ENCODE measurements at regions not wholly inside any gene's neighbourhood (a gene's known extent, or its start where the extent isn't known, plus 50 kb on each side); places are given as distances from the start of the nearest gene placed in this dataset.

DNA sequence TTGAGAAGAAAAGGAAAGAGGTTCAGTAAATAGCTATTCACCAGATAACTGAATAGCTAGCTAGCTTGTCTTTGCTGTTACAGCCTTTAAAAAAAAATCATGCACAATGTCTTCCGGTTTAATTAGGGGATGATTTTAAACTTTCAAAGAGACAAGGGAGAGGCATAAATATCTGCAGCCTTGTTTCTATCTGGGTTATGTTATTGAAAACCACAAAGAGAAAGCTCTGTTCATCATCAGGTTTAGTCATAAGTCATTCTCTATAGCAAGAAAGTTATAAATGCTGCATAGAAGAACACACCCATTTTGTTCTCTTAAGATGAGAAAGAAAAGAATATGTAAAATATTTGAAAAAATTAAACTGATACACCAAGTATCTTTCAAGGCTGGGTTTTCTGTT, 1046.9 kb downstream of the AACS start:
- DNase-seq, result no peak
- H3K79me2 ChIP-seq (ENCODE audit: insufficient read depth), result no peaks in the 10 kb centered on the region
- no peaks in the 10 kb centered on the region for H3K36me3 ChIP-seq (ENCODE audit: low read depth)
- H3K4me3 ChIP-seq, result no peak overlapping the region
- 0 to 6% methylated on average over 1 of the region's 1 CpG for WGBS, 2 experiments (ENCODE audit: low coverage in 1 of 2, low lambda C conversion rate in 2 of 2, missing lambda C conversion rate in 2 of 2)
- H3K9ac ChIP-seq, result no peak overlapping the region
- no peak overlapping the region for H3K27ac ChIP-seq
- H3K4me1 ChIP-seq (ENCODE audit: insufficient read depth), result no peaks in the 10 kb centered on the region
- H3K9me3 ChIP-seq (ENCODE audit: low read depth), result no peaks in the 10 kb centered on the region
- H3F3A ChIP-seq (ENCODE audit: insufficient read depth), result no peaks in the 10 kb centered on the region
- no peak overlapping the region for H3K4me2 ChIP-seq (ENCODE audit: unreplicated experiment)
- H3K9me2 ChIP-seq (ENCODE audit: insufficient read depth), result no peaks in the 10 kb centered on the region
- H2AFZ ChIP-seq, result no peak overlapping the region
- no peaks in the 10 kb centered on the region for H4K20me1 ChIP-seq (ENCODE audit: insufficient read depth)
- in situ Hi-C loops (cut with MboI), result no loop called here
- H3K27me3 ChIP-seq (replicated peaks; ENCODE audit: insufficient read depth), result no peaks in the 10 kb centered on the region
- TF ChIP-seq EZH2 (IDR thresholded peaks at IDR 0.05; ENCODE audit: insufficient read depth, poor library complexity, severe bottlenecking), result no peak
- TF ChIP-seq EZH2phosphoT487 (IDR thresholded peaks at IDR 0.05; ENCODE audit: insufficient read depth, low read depth), result no peak

DNA sequence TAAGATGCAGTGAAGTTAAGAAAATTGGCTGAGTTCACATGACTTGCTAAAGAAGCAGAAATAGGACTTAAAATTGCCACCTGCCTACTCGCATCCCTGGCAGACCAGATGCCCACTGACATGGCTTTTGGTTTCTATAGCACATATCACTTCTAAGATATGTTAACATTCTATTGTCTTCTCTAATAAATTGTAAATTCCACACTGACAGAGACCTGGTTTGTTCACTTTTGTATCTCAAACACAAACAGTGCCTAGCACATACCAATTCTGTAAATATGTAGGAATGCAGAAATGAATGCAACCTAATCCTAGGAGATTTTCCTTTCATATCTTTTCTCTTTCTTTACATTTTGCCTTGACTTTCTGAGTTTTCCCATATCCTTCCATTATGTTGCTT, 1047.6 kb downstream of the AACS start:
- H4K20me1 ChIP-seq (ENCODE audit: insufficient read depth), result no peaks in the 10 kb centered on the region
- H3F3A ChIP-seq (ENCODE audit: insufficient read depth), result no peaks in the 10 kb centered on the region
- H3K9ac ChIP-seq, result no peak overlapping the region
- H2AFZ ChIP-seq, result no peak overlapping the region
- TF ChIP-seq EZH2phosphoT487 (IDR thresholded peaks at IDR 0.05; ENCODE audit: insufficient read depth, low read depth) (no peak), EZH2 (IDR thresholded peaks at IDR 0.05; ENCODE audit: insufficient read depth, poor library complexity, severe bottlenecking) (no peak)
- no peaks in the 10 kb centered on the region for H3K4me1 ChIP-seq (ENCODE audit: insufficient read depth)
- no peaks in the 10 kb centered on the region for H3K79me2 ChIP-seq (ENCODE audit: insufficient read depth)
- H3K9me2 ChIP-seq (ENCODE audit: insufficient read depth), result no peaks in the 10 kb centered on the region
- H3K4me2 ChIP-seq (ENCODE audit: unreplicated experiment), result no peak overlapping the region
- WGBS, 2 experiments (ENCODE audit: low coverage in 1 of 2, low lambda C conversion rate in 2 of 2, missing lambda C conversion rate in 2 of 2), result 52 to 68% methylated on average over 1 of the region's 1 CpG
- H3K4me3 ChIP-seq, result no peak overlapping the region
- no peak overlapping the region for H3K27ac ChIP-seq
- H3K36me3 ChIP-seq (ENCODE audit: low read depth), result no peaks in the 10 kb centered on the region
- in situ Hi-C loops (cut with MboI), result no loop called here
- no peaks in the 10 kb centered on the region for H3K9me3 ChIP-seq (ENCODE audit: low read depth)
- no peaks in the 10 kb centered on the region for H3K27me3 ChIP-seq (replicated peaks; ENCODE audit: insufficient read depth)
- no peak for DNase-seq

DNA sequence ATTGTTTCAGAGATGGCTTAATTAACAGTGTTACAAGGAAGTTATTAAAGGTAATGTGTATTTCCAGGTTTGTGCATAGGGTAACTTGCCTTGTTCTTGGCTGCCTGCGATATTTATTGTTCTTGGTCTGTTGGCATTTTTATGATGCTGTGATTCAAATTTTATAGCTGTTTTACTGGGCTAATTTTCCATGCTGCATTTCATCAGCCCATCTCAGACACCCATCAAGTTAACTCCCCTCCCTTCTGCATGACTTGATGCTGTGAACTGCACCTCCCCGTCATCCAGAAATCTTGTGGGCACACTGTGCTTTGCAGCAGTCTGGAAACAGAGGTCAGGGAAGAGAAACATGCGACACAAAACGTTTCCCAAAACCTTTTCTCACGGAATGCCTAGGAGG, 1049.2 kb downstream of the AACS start:
- 2 to 3% methylated on average over 5 of the region's 5 CpGs for WGBS, 2 experiments (ENCODE audit: low coverage in 1 of 2, low lambda C conversion rate in 2 of 2, missing lambda C conversion rate in 2 of 2)
- Histone ChIP-seq H3K27me3 (replicated peaks; ENCODE audit: insufficient read depth) (no peaks in the 10 kb centered on the region), H3K36me3 (ENCODE audit: low read depth) (no peaks in the 10 kb centered on the region), H3K9ac (no peak overlapping the region), H2AFZ (no peak overlapping the region), H3K4me2 (ENCODE audit: unreplicated experiment) (no peak overlapping the region), H3K9me3 (ENCODE audit: low read depth) (no peaks in the 10 kb centered on the region), H4K20me1 (ENCODE audit: insufficient read depth) (no peaks in the 10 kb centered on the region), H3K79me2 (ENCODE audit: insufficient read depth) (no peaks in the 10 kb centered on the region), H3F3A (ENCODE audit: insufficient read depth) (no peaks in the 10 kb centered on the region), H3K9me2 (ENCODE audit: insufficient read depth) (no peaks in the 10 kb centered on the region), H3K27ac (no peak overlapping the region), H3K4me3 (no peak overlapping the region), H3K4me1 (ENCODE audit: insufficient read depth) (no peaks in the 10 kb centered on the region)
- DNase-seq, result no peak
- in situ Hi-C loops (cut with MboI), result no loop called here
- TF ChIP-seq EZH2 (IDR thresholded peaks at IDR 0.05; ENCODE audit: insufficient read depth, poor library complexity, severe bottlenecking) (no peak), EZH2phosphoT487 (IDR thresholded peaks at IDR 0.05; ENCODE audit: insufficient read depth, low read depth) (no peak)

DNA sequence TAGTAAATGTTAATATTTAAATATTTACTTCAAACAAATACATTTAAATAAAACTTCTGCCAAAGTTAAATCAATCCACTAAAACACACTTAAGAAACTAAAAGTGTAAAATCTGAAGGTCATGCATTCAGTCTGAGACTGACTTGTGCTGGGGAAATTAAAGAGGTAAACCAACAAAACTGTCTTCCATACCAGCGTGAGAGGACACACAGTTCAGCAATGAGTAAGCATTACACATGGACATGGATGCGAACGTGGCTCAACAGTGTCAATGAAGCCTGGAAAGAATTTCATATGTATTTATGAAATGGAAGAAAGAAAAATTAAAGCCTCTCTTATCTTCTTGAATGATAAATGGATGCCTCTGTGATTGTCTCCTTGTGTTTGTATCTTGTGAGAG, 1052.3 kb downstream of the AACS start:
- H3K79me2 ChIP-seq (ENCODE audit: insufficient read depth), result no peaks in the 10 kb centered on the region
- in situ Hi-C loops (cut with MboI), result no loop called here
- H3F3A ChIP-seq (ENCODE audit: insufficient read depth), result no peaks in the 10 kb centered on the region
- H3K27me3 ChIP-seq (replicated peaks; ENCODE audit: insufficient read depth), result no peaks in the 10 kb centered on the region
- H3K4me1 ChIP-seq (ENCODE audit: insufficient read depth), result no peaks in the 10 kb centered on the region
- H3K9me2 ChIP-seq (ENCODE audit: insufficient read depth), result no peaks in the 10 kb centered on the region
- no peaks in the 10 kb centered on the region for H4K20me1 ChIP-seq (ENCODE audit: insufficient read depth)
- no peak for DNase-seq
- no peak overlapping the region for H3K4me2 ChIP-seq (ENCODE audit: unreplicated experiment)
- TF ChIP-seq EZH2phosphoT487 (IDR thresholded peaks at IDR 0.05; ENCODE audit: insufficient read depth, low read depth) (no peak), EZH2 (IDR thresholded peaks at IDR 0.05; ENCODE audit: insufficient read depth, poor library complexity, severe bottlenecking) (no peak)
- no peak overlapping the region for H2AFZ ChIP-seq
- H3K4me3 ChIP-seq, result no peak overlapping the region
- no peak overlapping the region for H3K27ac ChIP-seq
- H3K36me3 ChIP-seq (ENCODE audit: low read depth), result no peaks in the 10 kb centered on the region
- 28 to 31% methylated on average over 3 of the region's 3 CpGs for WGBS, 2 experiments (ENCODE audit: low coverage in 1 of 2, low lambda C conversion rate in 2 of 2, missing lambda C conversion rate in 2 of 2)
- H3K9ac ChIP-seq, result no peak overlapping the region
- H3K9me3 ChIP-seq (ENCODE audit: low read depth), result no peaks in the 10 kb centered on the region

DNA sequence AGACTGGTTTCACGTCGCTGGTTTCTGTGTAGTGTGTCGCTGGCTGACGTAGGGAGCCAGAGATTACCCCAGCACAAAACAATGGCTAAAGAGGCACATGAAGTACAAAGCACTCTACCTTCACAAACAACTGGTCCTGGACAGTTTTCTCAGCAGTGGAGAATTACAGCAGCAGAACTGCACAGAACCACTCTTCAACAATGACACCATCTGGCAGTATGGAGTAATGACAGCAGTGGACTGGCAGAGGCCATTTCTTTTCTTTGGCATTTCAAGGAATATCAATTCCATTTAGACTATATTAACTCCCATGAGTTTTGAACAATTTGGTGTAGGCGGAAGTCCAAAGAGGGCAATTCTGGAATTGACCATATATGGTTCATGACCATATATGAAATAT, 1074.1 kb downstream of the AACS start:
- no peak overlapping the region for H3K4me2 ChIP-seq (ENCODE audit: unreplicated experiment)
- H4K20me1 ChIP-seq (ENCODE audit: insufficient read depth), result no peaks in the 10 kb centered on the region
- H3F3A ChIP-seq (ENCODE audit: insufficient read depth), result no peaks in the 10 kb centered on the region
- H3K27me3 ChIP-seq (replicated peaks; ENCODE audit: insufficient read depth), result no peaks in the 10 kb centered on the region
- H3K9me3 ChIP-seq (ENCODE audit: low read depth), result no peaks in the 10 kb centered on the region
- H2AFZ ChIP-seq, result no peak overlapping the region
- H3K9me2 ChIP-seq (ENCODE audit: insufficient read depth), result no peaks in the 10 kb centered on the region
- H3K9ac ChIP-seq, result no peak overlapping the region
- no peak overlapping the region for H3K27ac ChIP-seq
- H3K4me3 ChIP-seq, result no peak overlapping the region
- DNase-seq, result no peak
- H3K79me2 ChIP-seq (ENCODE audit: insufficient read depth), result no peaks in the 10 kb centered on the region
- in situ Hi-C loops (cut with MboI), result no loop called here
- WGBS, 2 experiments (ENCODE audit: low coverage in 1 of 2, low lambda C conversion rate in 2 of 2, missing lambda C conversion rate in 2 of 2), result 78% methylated on average over 5 of the region's 5 CpGs
- TF ChIP-seq EZH2 (IDR thresholded peaks at IDR 0.05; ENCODE audit: insufficient read depth, poor library complexity, severe bottlenecking) (no peak), EZH2phosphoT487 (IDR thresholded peaks at IDR 0.05; ENCODE audit: insufficient read depth, low read depth) (no peak)
- no peaks in the 10 kb centered on the region for H3K36me3 ChIP-seq (ENCODE audit: low read depth)
- H3K4me1 ChIP-seq (ENCODE audit: insufficient read depth), result no peaks in the 10 kb centered on the region

Measured in GM23248 (cell line).